Activated naive CD8-positive, alpha-beta T cell treated with anti-CD3 and anti-CD28 coated beads for 36 hours (primary cell): ENCODE measurements at regions not wholly inside any gene's neighbourhood (a gene's known extent, or its start where the extent isn't known, plus 50 kb on each side); places are given as distances from the start of the nearest gene placed in this dataset.
"Not testable (repeated sequence)": the region's sequence is repeated elsewhere in the genome, so short reads cannot be mapped to it uniquely, and the experiment has no call there.

Experiments used
- DNase-seq: peaks from one replicate; pipeline ENCODE4 v3.0.0; 2021
- H3K27ac Mint-ChIP-seq: one replicate; pipeline ENCODE4 v1.8.0; 2022; ENCODE audit warnings: mild to moderate bottlenecking, moderate library complexity, mixed read lengths
- H3K27me3 Mint-ChIP-seq: one replicate; pipeline ENCODE4 v1.8.0; 2022; ENCODE audit warnings: mild to moderate bottlenecking, mixed read lengths
- H3K36me3 Mint-ChIP-seq: one replicate; pipeline ENCODE4 v1.8.0; 2021; ENCODE audit warnings: mild to moderate bottlenecking, mixed read lengths
- H3K4me1 Mint-ChIP-seq: one replicate; pipeline ENCODE4 v1.8.0; 2021; ENCODE audit warnings: mixed read lengths
- H3K4me3 Mint-ChIP-seq: one replicate; pipeline ENCODE4 v1.8.0; 2022; ENCODE audit warnings: mild to moderate bottlenecking, moderate library complexity, mixed read lengths
- H3K9me3 Mint-ChIP-seq: one replicate; pipeline ENCODE4 v1.8.0; 2022; ENCODE audit warnings: mixed read lengths

DNA sequence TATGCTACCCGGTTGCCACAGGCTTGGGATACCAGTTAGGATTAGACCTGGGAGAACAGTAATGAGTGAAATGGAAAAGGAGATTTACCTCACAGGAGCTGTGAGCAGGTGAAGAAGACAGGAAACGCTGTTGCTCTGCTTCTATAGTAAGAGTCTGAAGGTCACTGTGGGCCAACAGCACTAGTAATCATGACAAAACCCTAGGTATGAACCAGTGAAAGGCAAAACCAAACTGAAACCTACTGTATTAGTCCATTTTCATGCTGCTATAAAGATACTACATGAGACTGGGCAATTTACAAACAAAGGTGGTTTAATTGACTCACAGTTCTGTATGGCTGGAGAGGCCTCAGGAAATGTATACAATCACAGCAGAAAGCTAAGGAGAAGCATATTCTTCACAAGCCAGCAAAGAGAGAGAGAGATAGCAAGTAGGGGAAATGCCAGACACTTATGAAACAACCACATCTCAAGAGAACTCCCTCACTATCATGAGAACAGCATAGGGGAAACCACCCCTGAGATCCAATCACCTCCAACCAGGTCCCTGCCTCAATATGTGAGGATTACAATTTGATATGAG, 736.7 kb upstream of the INTU start:
- H3K27ac Mint-ChIP-seq = no peak overlapping the region
- no peak overlapping the region for H3K4me3 Mint-ChIP-seq
- H3K9me3 Mint-ChIP-seq = peaks cover 9% of the 10 kb centered on the region
- H3K27me3 Mint-ChIP-seq = no peaks in the 10 kb centered on the region
- no peaks in the 10 kb centered on the region for H3K4me1 Mint-ChIP-seq
- H3K36me3 Mint-ChIP-seq = no peaks in the 10 kb centered on the region
- DNase-seq = no peak

GRCh38 chr4:126897038-126897437, 735.7 kb upstream of the INTU start:
- no peak for DNase-seq
- no peaks in the 10 kb centered on the region for H3K27me3 Mint-ChIP-seq
- H3K4me3 Mint-ChIP-seq = no peak overlapping the region
- H3K9me3 Mint-ChIP-seq = peaks cover 8% of the 10 kb centered on the region
- no peaks in the 10 kb centered on the region for H3K36me3 Mint-ChIP-seq
- H3K4me1 Mint-ChIP-seq = no peaks in the 10 kb centered on the region
- no peak overlapping the region for H3K27ac Mint-ChIP-seq

DNA sequence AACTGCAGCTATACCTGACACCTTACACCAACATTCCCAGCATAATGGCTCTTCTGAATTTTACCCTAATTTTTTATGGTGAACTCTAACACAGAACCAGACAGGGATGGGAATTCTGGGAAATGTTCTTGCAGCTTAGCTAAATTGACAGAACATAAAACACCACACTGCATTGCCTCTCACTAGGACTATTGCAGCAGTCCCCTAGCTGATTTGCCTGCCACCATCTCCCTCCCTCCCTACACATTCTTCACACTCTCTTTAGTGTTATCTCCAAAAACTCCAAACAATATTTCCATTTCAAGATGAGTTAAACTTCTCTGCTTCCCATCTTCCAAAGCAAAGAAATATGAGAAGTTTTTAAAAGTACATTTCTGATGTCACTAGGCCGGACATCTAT, 733.9 kb upstream of the INTU start:
- no peaks in the 10 kb centered on the region for H3K27me3 Mint-ChIP-seq
- H3K36me3 Mint-ChIP-seq = no peaks in the 10 kb centered on the region
- peaks cover 6% of the 10 kb centered on the region for H3K9me3 Mint-ChIP-seq
- H3K4me1 Mint-ChIP-seq = no peaks in the 10 kb centered on the region
- no peak overlapping the region for H3K4me3 Mint-ChIP-seq
- DNase-seq = no peak
- no peak overlapping the region for H3K27ac Mint-ChIP-seq

- H3K27me3 Mint-ChIP-seq = no peaks in the 10 kb centered on the region
- H3K27ac Mint-ChIP-seq = no peak overlapping the region
- peaks cover 6% of the 10 kb centered on the region for H3K9me3 Mint-ChIP-seq
- no peak for DNase-seq
- H3K36me3 Mint-ChIP-seq = no peaks in the 10 kb centered on the region
- no peak overlapping the region for H3K4me3 Mint-ChIP-seq
- H3K4me1 Mint-ChIP-seq = no peaks in the 10 kb centered on the region
These were observed 733.4 kb upstream of the INTU start for GRCh38 chr4:126899331-126899801.

DNA sequence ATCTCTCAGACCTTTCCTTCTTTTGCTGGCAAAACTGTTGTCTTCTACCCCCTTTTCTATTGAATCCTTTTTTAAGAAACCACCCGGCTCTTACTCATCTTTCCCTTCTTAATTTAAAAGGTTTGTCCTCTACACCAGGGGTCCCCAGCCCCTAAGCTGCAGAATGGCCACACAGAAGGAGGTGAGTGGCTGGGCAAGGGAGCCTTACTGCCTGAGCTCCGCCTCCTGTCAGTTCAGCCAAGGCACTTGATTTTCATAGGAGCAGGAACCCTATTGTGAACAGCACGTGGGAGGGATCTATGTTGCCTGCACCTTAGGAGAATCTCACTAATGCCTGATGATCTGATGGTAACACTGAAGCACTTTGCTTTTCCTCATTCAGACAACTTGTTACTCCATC, 726.3 kb upstream of the INTU start:
- H3K9me3 Mint-ChIP-seq = no peaks in the 10 kb centered on the region
- no peaks in the 10 kb centered on the region for H3K27me3 Mint-ChIP-seq
- DNase-seq = no peak
- no peaks in the 10 kb centered on the region for H3K36me3 Mint-ChIP-seq
- H3K4me3 Mint-ChIP-seq = no peak overlapping the region
- no peak overlapping the region for H3K27ac Mint-ChIP-seq
- H3K4me1 Mint-ChIP-seq = no peaks in the 10 kb centered on the region

DNA sequence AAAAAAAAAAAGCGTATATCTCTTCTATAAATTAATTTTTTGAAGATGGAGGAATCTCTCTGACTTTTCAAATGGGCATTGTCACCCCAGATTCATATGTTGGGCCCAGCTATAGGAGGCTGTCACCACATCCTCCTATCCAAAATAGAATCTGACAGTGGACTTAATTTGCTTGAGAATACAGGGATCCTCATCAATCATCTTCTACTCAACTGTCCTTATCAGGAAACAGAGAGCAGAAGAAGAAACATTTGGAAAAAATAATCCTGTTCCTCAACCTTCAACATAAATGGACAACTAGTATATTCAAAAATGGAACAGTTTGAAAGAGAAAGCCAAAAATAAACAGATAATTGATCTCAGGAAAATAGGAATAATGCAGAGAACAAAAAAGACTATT, 725.4 kb upstream of the INTU start:
- H3K36me3 Mint-ChIP-seq = no peaks in the 10 kb centered on the region
- no peak overlapping the region for H3K27ac Mint-ChIP-seq
- H3K27me3 Mint-ChIP-seq = no peaks in the 10 kb centered on the region
- no peaks in the 10 kb centered on the region for H3K9me3 Mint-ChIP-seq
- no peak overlapping the region for H3K4me3 Mint-ChIP-seq
- no peak for DNase-seq
- no peaks in the 10 kb centered on the region for H3K4me1 Mint-ChIP-seq

DNA sequence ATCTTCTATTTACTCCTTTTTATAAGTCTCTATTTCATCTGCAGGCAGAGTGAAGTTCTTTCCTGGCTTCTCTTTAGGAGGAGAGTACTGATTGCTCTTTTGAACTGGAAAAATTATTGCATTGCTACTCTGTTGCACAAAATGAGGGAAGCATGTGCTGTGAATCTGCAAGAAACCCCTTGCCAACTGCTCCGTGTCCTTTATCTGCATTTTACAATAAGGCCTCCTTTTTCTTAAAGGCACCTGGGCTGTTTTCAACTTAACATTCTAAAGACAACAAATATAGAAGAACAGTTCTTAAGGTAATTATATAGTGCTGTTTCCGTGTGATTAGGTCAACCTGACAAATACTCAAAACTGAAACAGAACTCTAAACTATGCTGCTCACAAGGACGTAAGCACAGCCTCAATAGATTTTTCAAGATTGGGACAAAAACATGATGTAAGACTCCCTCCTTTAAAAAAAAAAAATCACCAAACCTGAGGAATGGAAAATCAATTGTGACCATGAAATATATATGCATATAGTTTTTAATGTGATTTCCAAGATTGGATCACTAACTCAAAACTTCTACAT, 716.6 kb upstream of the INTU start:
- no peak overlapping the region for H3K4me3 Mint-ChIP-seq
- no peaks in the 10 kb centered on the region for H3K27me3 Mint-ChIP-seq
- no peak overlapping the region for H3K27ac Mint-ChIP-seq
- H3K4me1 Mint-ChIP-seq = no peaks in the 10 kb centered on the region
- no peaks in the 10 kb centered on the region for H3K36me3 Mint-ChIP-seq
- H3K9me3 Mint-ChIP-seq = peaks cover 13% of the 10 kb centered on the region
- DNase-seq = no peak

DNA sequence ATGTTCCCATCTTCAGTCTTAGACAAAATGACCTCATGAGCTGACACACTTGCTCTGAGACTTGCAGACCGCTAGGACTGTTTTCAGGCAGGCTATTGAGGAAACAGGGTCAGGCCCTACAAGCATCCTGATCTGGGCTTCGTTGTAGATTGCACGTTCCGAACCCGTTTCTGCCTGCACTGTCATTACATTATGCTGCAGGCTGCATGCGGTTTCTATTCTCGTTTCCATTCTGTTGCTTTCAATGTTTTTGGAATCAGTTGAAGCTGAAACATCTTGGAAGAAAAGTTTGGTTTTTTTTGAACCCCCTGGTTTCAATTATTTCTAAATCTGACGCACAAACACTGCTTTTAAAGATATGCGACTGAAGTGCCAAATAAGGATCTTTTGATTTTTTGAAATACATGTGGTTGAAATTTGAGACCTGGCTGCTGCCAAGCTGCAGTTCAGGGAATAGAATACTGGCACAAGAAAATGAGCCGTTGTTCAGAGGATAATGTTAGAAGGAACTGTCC, 716.1 kb upstream of the INTU start:
- Mint-ChIP-seq H3K4me1 (no peaks in the 10 kb centered on the region), H3K4me3 (no peak overlapping the region), H3K27me3 (no peaks in the 10 kb centered on the region), H3K36me3 (no peaks in the 10 kb centered on the region), H3K27ac (no peak overlapping the region), H3K9me3 (peaks cover 13% of the 10 kb centered on the region)
- no peak for DNase-seq

DNA sequence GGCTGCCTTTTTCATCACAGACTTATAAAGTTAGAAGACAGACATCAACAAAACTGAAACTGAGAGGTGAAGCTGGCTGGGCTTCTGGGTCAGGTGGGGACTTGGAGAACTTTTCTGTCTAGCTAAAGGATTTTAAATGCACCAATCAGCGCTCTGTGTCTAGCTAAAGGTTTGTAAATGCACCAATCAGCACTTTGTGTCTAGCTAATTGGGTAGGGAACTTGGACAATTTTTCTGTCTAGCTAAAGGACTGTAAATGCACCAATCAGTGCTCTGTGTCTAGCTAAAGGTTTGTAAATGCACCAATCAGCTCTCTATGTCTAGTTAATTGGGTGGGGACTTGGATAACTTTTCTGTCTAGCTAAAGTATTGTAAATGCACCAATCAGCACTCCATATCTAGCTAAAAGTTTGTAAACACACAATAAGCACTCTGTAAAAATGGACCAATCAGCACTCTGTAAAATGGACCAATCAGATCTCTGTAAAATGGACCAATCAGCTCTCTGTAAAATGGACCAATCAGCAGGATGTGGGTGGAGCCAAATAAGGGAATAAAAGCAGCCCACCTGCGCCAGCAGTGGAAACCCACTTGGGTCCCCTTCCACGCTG, 710.3 kb upstream of the INTU start:
- H3K4me3 Mint-ChIP-seq, H3K27me3 Mint-ChIP-seq, DNase-seq, H3K4me1 Mint-ChIP-seq, H3K36me3 Mint-ChIP-seq, H3K27ac Mint-ChIP-seq: not testable (repeated sequence)
- peaks cover 15% of the 10 kb centered on the region for H3K9me3 Mint-ChIP-seq

- Mint-ChIP-seq H3K4me3 (no peak overlapping the region), H3K4me1 (no peaks in the 10 kb centered on the region), H3K9me3 (peaks cover 8% of the 10 kb centered on the region), H3K27me3 (no peaks in the 10 kb centered on the region), H3K36me3 (no peaks in the 10 kb centered on the region), H3K27ac (no peak overlapping the region)
- DNase-seq = no peak
These were observed 708.5 kb upstream of the INTU start for GRCh38 chr4:126924237-126924636.

- H3K9me3 Mint-ChIP-seq, H3K4me1 Mint-ChIP-seq, H3K27ac Mint-ChIP-seq, H3K27me3 Mint-ChIP-seq, H3K4me3 Mint-ChIP-seq, H3K36me3 Mint-ChIP-seq, DNase-seq: not testable (repeated sequence)
These were observed 702.7 kb upstream of the INTU start for GRCh38 chr4:126930059-126930458.

DNA sequence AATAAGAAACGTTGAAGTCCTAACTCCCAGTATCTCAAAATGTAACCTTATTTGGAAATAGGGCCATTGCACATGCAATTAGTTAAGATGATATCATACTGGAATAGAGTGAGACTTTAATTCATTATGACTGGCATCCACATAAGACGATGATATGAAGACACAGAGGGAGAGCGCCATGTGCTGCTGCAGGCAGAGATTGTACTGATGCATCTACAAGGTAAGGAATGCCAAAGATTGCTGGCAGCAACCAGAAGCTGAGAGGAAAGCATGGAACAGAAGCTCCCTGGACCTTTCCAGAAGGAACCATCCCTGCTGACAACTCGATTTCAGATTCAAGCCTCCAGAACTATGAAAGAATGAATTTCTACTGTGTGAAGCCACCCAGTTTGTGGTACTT, 697.0 kb upstream of the INTU start:
- no peaks in the 10 kb centered on the region for H3K4me1 Mint-ChIP-seq
- no peak overlapping the region for H3K27ac Mint-ChIP-seq
- no peaks in the 10 kb centered on the region for H3K36me3 Mint-ChIP-seq
- H3K4me3 Mint-ChIP-seq = no peak overlapping the region
- no peaks in the 10 kb centered on the region for H3K27me3 Mint-ChIP-seq
- DNase-seq = no peak
- no peaks in the 10 kb centered on the region for H3K9me3 Mint-ChIP-seq

DNA sequence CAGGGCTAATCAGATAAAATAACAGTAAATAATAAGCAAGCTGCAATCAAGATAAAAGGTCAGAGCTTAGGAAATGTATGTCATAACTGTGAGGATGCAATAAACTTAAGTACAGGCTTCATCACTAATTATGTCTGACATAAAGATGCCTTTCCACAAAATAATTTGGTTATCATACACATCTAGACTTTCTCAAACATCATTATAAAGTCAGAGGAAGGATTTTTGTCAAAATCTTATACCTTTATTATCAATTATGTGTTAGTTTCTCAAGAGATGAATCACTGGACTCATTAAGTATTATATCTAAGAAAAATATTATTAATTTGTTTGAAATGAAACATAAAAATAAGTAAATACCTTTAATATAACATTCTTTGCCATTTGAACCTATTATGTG, 695.4 kb upstream of the INTU start:
- Mint-ChIP-seq H3K9me3 (no peaks in the 10 kb centered on the region), H3K27me3 (no peaks in the 10 kb centered on the region), H3K4me1 (no peaks in the 10 kb centered on the region), H3K36me3 (no peaks in the 10 kb centered on the region), H3K27ac (no peak overlapping the region), H3K4me3 (no peak overlapping the region)
- no peak for DNase-seq

GRCh38 chr4:126937846-126938422, 694.8 kb upstream of the INTU start:
- no peaks in the 10 kb centered on the region for H3K36me3 Mint-ChIP-seq
- H3K27ac Mint-ChIP-seq = no peak overlapping the region
- no peak overlapping the region for H3K4me3 Mint-ChIP-seq
- H3K4me1 Mint-ChIP-seq = no peaks in the 10 kb centered on the region
- no peaks in the 10 kb centered on the region for H3K27me3 Mint-ChIP-seq
- no peaks in the 10 kb centered on the region for H3K9me3 Mint-ChIP-seq
- DNase-seq = no peak

DNA sequence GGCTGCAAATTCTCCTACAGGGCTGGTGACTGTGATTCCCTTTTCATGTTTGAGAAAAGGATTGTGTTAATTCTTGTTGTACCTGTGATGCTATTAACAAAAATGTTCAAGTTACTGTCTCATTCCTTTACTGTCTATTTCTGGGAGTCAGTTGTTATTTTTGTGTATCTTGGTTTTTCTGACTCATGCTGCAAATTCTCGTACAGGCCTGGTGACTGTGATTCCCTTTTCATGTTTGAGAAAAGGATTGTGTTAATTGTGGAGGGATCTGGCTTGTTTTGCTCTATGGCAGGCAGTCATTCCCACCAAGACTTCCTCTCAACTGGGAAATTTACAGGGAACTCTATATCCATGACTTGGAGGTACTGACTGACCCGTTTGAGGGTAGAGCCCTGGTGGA, 693.4 kb upstream of the INTU start:
- no peak overlapping the region for H3K27ac Mint-ChIP-seq

DNA sequence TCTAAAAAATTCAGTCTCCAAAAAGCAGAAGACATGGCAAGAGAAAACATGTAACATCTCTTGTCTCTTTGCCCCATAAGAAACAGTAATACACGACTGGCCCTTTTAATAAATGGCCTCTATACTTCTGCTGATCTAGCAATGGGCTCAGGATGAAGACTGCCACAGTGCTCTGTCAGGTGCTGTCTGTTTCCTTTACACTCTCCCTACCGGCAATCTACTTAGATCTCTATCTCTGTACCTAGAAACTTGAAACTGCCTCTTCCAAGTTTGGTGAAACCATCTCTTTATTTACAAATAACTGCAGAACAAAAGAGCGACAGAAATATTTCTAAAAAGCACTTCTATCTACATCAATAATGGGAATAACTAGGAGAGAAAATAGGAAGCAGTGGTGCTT, 685.2 kb upstream of the INTU start:
- Mint-ChIP-seq H3K27me3 (no peaks in the 10 kb centered on the region), H3K4me3 (no peak overlapping the region), H3K36me3 (no peaks in the 10 kb centered on the region), H3K27ac (no peak overlapping the region), H3K9me3 (peaks cover 1% of the 10 kb centered on the region), H3K4me1 (no peaks in the 10 kb centered on the region)
- DNase-seq = no peak

More for the DNA sequence above, 693.4 kb upstream of the INTU start:
- Mint-ChIP-seq H3K27me3 (no peaks in the 10 kb centered on the region), H3K4me3 (no peak overlapping the region), H3K36me3 (no peaks in the 10 kb centered on the region), H3K4me1 (no peaks in the 10 kb centered on the region), H3K9me3 (no peaks in the 10 kb centered on the region)
- no peak for DNase-seq
